Neural cell (in vitro differentiated cells): ENCODE measurements at regions not wholly inside any gene's neighbourhood (a gene's known extent, or its start where the extent isn't known, plus 50 kb on each side); places are given as distances from the start of the nearest gene placed in this dataset.

Source experiments
- H2AFZ ChIP-seq: fragments of 200-600, 300-800 bp; sonication (generic), shearing (Covaris generic); 2 replicates; pipeline ENCODE4 v1.6.0; 2014; ENCODE audit warnings: low read depth, mild to moderate bottlenecking, antibody characterized with exemption, low read length, moderate library complexity
- H3F3A ChIP-seq: fragments of 200-600 bp; shearing (Covaris generic); 2 replicates; pipeline ENCODE4 v1.6.1; 2016; ENCODE audit warnings: mild to moderate bottlenecking, moderate library complexity, mixed read lengths, antibody characterized with exemption, low read length; ENCODE audit not compliant: insufficient read depth, poor library complexity, severe bottlenecking
- H3K27ac ChIP-seq: fragments of 200-600, 300-800 bp; sonication (generic), shearing (Covaris generic); 2 replicates; pipeline ENCODE4 v1.5.1; 2014; ENCODE audit warnings: mild to moderate bottlenecking, low read length, moderate library complexity
- H3K27me3 ChIP-seq: fragments of 300-800, 200-600 bp; sonication (generic), shearing (Covaris generic); 2 replicates; pipeline ENCODE4 v1.6.0; 2014; ENCODE audit warnings: mild to moderate bottlenecking, low read depth, low read length, moderate library complexity; ENCODE audit not compliant: insufficient read depth
- H3K36me3 ChIP-seq: fragments of 300-800, 200-600 bp; sonication (generic), shearing (Covaris generic); 2 replicates; pipeline ENCODE4 v1.5.1; 2014; ENCODE audit warnings: mild to moderate bottlenecking, antibody characterized with exemption, low read length, moderate library complexity; ENCODE audit not compliant: insufficient read depth
- H3K4me2 ChIP-seq: fragments of 300-800, 200-600 bp; sonication (generic), shearing (Covaris generic); 2 replicates; pipeline ENCODE4 v1.6.0; 2014; ENCODE audit warnings: mild to moderate bottlenecking, low read length
- H3K4me3 ChIP-seq: fragments of 300-800, 200-600 bp; sonication (generic), shearing (Covaris generic); 2 replicates; pipeline ENCODE4 v1.5.1; 2014; ENCODE audit warnings: mild to moderate bottlenecking, low read length, moderate library complexity
- H3K79me2 ChIP-seq: fragments of 200-600 bp; shearing (Covaris generic); replicated peaks from 2 replicates; pipeline ENCODE4 v1.6.0; 2014; ENCODE audit warnings: mild to moderate bottlenecking, low read length, moderate library complexity; ENCODE audit not compliant: insufficient read depth
- H3K9ac ChIP-seq: fragments of 300-800, 200-600 bp; sonication (generic), shearing (Covaris generic); 2 replicates; pipeline ENCODE4 v1.6.1; 2016; ENCODE audit warnings: mild to moderate bottlenecking, low read length, mixed read lengths
- H3K9me2 ChIP-seq: fragments of 200-600 bp; shearing (Covaris generic); 2 replicates; pipeline ENCODE4 v1.6.1; 2016; ENCODE audit warnings: mild to moderate bottlenecking, low read length, mixed read lengths; ENCODE audit not compliant: insufficient read depth
- H3K9me3 ChIP-seq: fragments of 200-600, 300-800 bp; sonication (generic), shearing (Covaris generic); 2 replicates; pipeline ENCODE4 v1.6.1; 2016; ENCODE audit warnings: mild to moderate bottlenecking, mixed run types, low read length, moderate library complexity, mixed read lengths
- H4K20me1 ChIP-seq: fragments of 200-600 bp; shearing (Covaris generic); 2 replicates; pipeline ENCODE4 v1.6.1; 2016; ENCODE audit warnings: mild to moderate bottlenecking, mixed run types; ENCODE audit not compliant: insufficient read depth
- CTCF ChIP-seq: fragments of 450-650 bp; IDR thresholded peaks from 2 replicates; pipeline ENCODE4 v1.5.1; 2014; ENCODE audit warnings: antibody characterized with exemption, mild to moderate bottlenecking, moderate library complexity; ENCODE audit not compliant: poor library complexity, severe bottlenecking
- EP300 ChIP-seq: fragments of 450-650 bp; conservative IDR thresholded peaks from 2 replicates; pipeline ENCODE4 v1.6.1; 2014; ENCODE audit warnings: antibody characterized with exemption, mild to moderate bottlenecking, moderate library complexity; ENCODE audit not compliant: poor library complexity, severe bottlenecking
- EZH2 ChIP-seq: fragments of 200-600, 300-800 bp; shearing (Covaris generic), sonication (generic); IDR thresholded peaks from 2 replicates; pipeline ENCODE4 v1.6.1; 2014; ENCODE audit warnings: antibody characterized with exemption, low read length, borderline replicate concordance, mild to moderate bottlenecking; ENCODE audit not compliant: insufficient read depth, poor library complexity, severe bottlenecking
- MXI1 ChIP-seq: fragments of 450-650 bp; conservative IDR thresholded peaks from 2 replicates; pipeline ENCODE4 v1.6.1; 2014; ENCODE audit warnings: antibody characterized with exemption, mild to moderate bottlenecking; ENCODE audit not compliant: poor library complexity, severe bottlenecking
- POLR2AphosphoS5 ChIP-seq: IDR thresholded peaks from 2 replicates; pipeline ENCODE4 v1.6.1; 2012
- RAD21 ChIP-seq: fragments of 450-650 bp; conservative IDR thresholded peaks from 2 replicates; pipeline ENCODE4 v1.6.1; 2014; ENCODE audit warnings: antibody characterized with exemption, mild to moderate bottlenecking, moderate library complexity
- REST ChIP-seq: IDR thresholded peaks from 2 replicates; pipeline ENCODE4 v1.6.1; 2012; ENCODE audit warnings: borderline replicate concordance
- SMC3 ChIP-seq: fragments of 450-650 bp; conservative IDR thresholded peaks from 2 replicates; pipeline ENCODE4 v1.6.1; 2014; ENCODE audit warnings: antibody characterized with exemption, mild to moderate bottlenecking, moderate library complexity; ENCODE audit not compliant: poor library complexity
- TAF1 ChIP-seq: IDR thresholded peaks from 2 replicates; pipeline ENCODE4 v1.6.1; 2012; ENCODE audit warnings: low read depth

GRCh38 chr1:56202186-56202585, 377.2 kb downstream of the PLPP3 start:
- Histone ChIP-seq H3K27me3 (no peaks in the 10 kb centered on the region), H3K9me2 (no peaks in the 10 kb centered on the region), H3K4me3 (no peak overlapping the region), H3K27ac (no peak overlapping the region), H3K9me3 (no peaks in the 10 kb centered on the region), H2AFZ (no peak overlapping the region), H3K36me3 (no peaks in the 10 kb centered on the region), H4K20me1 (no peaks in the 10 kb centered on the region), H3K79me2 (no peaks in the 10 kb centered on the region), H3F3A (no peaks in the 10 kb centered on the region), H3K4me2 (no peak overlapping the region), H3K9ac (no peak overlapping the region)
- TF ChIP-seq TAF1 (no peak), POLR2AphosphoS5 (no peak), EZH2 (no peak), SMC3 (no peak), REST (no peak), EP300 (no peak), MXI1 (no peak), RAD21 (no peak), CTCF (no peak)

- Histone ChIP-seq H3K27ac (no peak overlapping the region), H4K20me1 (no peaks in the 10 kb centered on the region), H3K27me3 (no peaks in the 10 kb centered on the region), H3K4me3 (no peak overlapping the region), H3K9ac (no peak overlapping the region), H3K9me2 (no peaks in the 10 kb centered on the region), H3K79me2 (no peaks in the 10 kb centered on the region), H3F3A (no peaks in the 10 kb centered on the region), H3K4me2 (no peak overlapping the region), H3K9me3 (no peaks in the 10 kb centered on the region), H3K36me3 (no peaks in the 10 kb centered on the region), H2AFZ (no peak overlapping the region)
- TF ChIP-seq RAD21 (no peak), CTCF (no peak), SMC3 (no peak), REST (no peak), POLR2AphosphoS5 (no peak), MXI1 (no peak), TAF1 (no peak), EP300 (no peak), EZH2 (no peak)
Measured at GRCh38 chr1:56200896-56201295, 378.5 kb downstream of the PLPP3 start.
